ENCODE measurements at regions not wholly inside any gene's neighbourhood (a gene's known extent, or its start where the extent isn't known, plus 50 kb on each side); places are given as distances from the start of the nearest gene placed in this dataset.

GRCh38 chr2:18046017-18046416 lies 167.6 kb downstream of the KCNS3 start:
- TF ChIP-seq, protein P1, sequence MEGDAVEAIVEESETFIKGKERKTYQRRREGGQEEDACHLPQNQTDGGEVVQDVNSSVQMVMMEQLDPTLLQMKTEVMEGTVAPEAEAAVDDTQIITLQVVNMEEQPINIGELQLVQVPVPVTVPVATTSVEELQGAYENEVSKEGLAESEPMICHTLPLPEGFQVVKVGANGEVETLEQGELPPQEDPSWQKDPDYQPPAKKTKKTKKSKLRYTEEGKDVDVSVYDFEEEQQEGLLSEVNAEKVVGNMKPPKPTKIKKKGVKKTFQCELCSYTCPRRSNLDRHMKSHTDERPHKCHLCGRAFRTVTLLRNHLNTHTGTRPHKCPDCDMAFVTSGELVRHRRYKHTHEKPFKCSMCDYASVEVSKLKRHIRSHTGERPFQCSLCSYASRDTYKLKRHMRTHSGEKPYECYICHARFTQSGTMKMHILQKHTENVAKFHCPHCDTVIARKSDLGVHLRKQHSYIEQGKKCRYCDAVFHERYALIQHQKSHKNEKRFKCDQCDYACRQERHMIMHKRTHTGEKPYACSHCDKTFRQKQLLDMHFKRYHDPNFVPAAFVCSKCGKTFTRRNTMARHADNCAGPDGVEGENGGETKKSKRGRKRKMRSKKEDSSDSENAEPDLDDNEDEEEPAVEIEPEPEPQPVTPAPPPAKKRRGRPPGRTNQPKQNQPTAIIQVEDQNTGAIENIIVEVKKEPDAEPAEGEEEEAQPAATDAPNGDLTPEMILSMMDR (IDR thresholded peaks at IDR 0.05; ENCODE audit: low read depth, low read length, missing input control) = no peak
- TF ChIP-seq RAD21 (IDR thresholded peaks at IDR 0.05) (no peak), TAF1 (conservative IDR thresholded peaks at IDR 0.05) (no peak), REST (IDR thresholded peaks at IDR 0.05) (no peak), JUND (IDR thresholded peaks at IDR 0.05) (no peak), SP1 (IDR thresholded peaks at IDR 0.05) (no peak), ZBTB33 (IDR thresholded peaks at IDR 0.05) (no peak), NR2F2 (IDR thresholded peaks at IDR 0.05) (no peak), ATF3 (IDR thresholded peaks at IDR 0.05) (no peak), FOXA1 (IDR thresholded peaks at IDR 0.05) (no peak), YY1 (IDR thresholded peaks at IDR 0.05) (no peak), MAX (IDR thresholded peaks at IDR 0.05) (no peak), EGR1 (IDR thresholded peaks at IDR 0.05; ENCODE audit: low read depth in 2 of 2) (no peak)

Measured in liver (tissue), 3 donors.